Naive thymus-derived CD4-positive, alpha-beta T cell (primary cell): ENCODE measurements at regions not wholly inside any gene's neighbourhood (a gene's known extent, or its start where the extent isn't known, plus 50 kb on each side); places are given as distances from the start of the nearest gene placed in this dataset.

Source experiments
- ATAC-seq: fragments of 150-1000 bp; cut with Tn5 transposase; 2 replicates; pipeline ENCODE4 v1.10.0; 2021; ENCODE audit warnings: mild to moderate bottlenecking, moderate library complexity
- CTCF ChIA-PET: fragments of 350-600 bp; sonication (Branson Sonifier 250); formaldehyde crosslinking; loops from one replicate; lab custom pipeline; 2021; ENCODE audit warnings: antibody characterized with exemption; lab: Charles Lee
- POLR2A ChIA-PET: fragments of 350-600 bp; sonication (Branson Sonifier 250); formaldehyde crosslinking; loops from one replicate; lab custom pipeline; 2021; ENCODE audit warnings: antibody characterized with exemption, inconsistent platforms; lab: Charles Lee
- DNase-seq, 9 donors: peaks; one replicate each; pipeline versions ENCODE4 v3.0.0 to v3.0.0-alpha.2; 2020 to 2022; ENCODE audit warnings: mixed read lengths in 1 of 9
- H3K27ac ChIP-seq: one replicate; pipeline ENCODE4 v1.7.0; 2013; ENCODE audit warnings: mild to moderate bottlenecking, low read depth, low read length, moderate library complexity
- H3K27me3 ChIP-seq, 2 donors: one replicate each; pipeline ENCODE4 v1.7.0; 2013; ENCODE audit warnings: low read length in 2 of 2, mild to moderate bottlenecking in 2 of 2, moderate library complexity in 2 of 2; ENCODE audit not compliant: control insufficient read depth in 2 of 2, insufficient read depth in 2 of 2
- H3K36me3 ChIP-seq, 3 experiments: 1 replicate in 2 of 3; 2 replicates in 1 of 3; pipeline ENCODE4 v1.7.0; 2013; ENCODE audit warnings: low read length in 3 of 3, mild to moderate bottlenecking in 3 of 3, moderate library complexity in 1 of 3; ENCODE audit not compliant: insufficient read depth in 3 of 3, control insufficient read depth in 2 of 3
- H3K4me1 ChIP-seq, 2 donors: one replicate each; pipeline ENCODE4 v1.7.0; 2013; ENCODE audit warnings: low read length in 2 of 2, mild to moderate bottlenecking in 2 of 2, moderate library complexity in 1 of 2; ENCODE audit not compliant: control insufficient read depth in 2 of 2, insufficient read depth in 2 of 2
- H3K4me3 ChIP-seq: 2 replicates; pipeline ENCODE4 v1.7.0; 2013; ENCODE audit warnings: mild to moderate bottlenecking, low read length
- H3K9me3 ChIP-seq, 3 experiments: 1 replicate in 2 of 3; 2 replicates in 1 of 3; pipeline ENCODE4 v1.7.0; 2013; ENCODE audit warnings: low read length in 3 of 3; ENCODE audit not compliant: control insufficient read depth in 2 of 3
- H3K27ac Mint-ChIP-seq, 9 donors: one replicate each; pipeline ENCODE4 v1.8.0; 2020 to 2022; ENCODE audit warnings: mixed read lengths in 9 of 9, mild to moderate bottlenecking in 8 of 9, moderate library complexity in 5 of 9, inconsistent platforms in 2 of 9
- H3K27me3 Mint-ChIP-seq, 5 donors: one replicate each; pipeline ENCODE4 v1.8.0; 2021 to 2022; ENCODE audit warnings: mixed read lengths in 5 of 5, mild to moderate bottlenecking in 1 of 5
- H3K36me3 Mint-ChIP-seq, 5 donors: one replicate each; pipeline ENCODE4 v1.8.0; 2020 to 2022; ENCODE audit warnings: mixed read lengths in 5 of 5, mild to moderate bottlenecking in 3 of 5, inconsistent platforms in 1 of 5
- H3K4me1 Mint-ChIP-seq, 7 donors: one replicate each; pipeline ENCODE4 v1.8.0; 2020 to 2022; ENCODE audit warnings: mixed read lengths in 7 of 7, mild to moderate bottlenecking in 3 of 7, inconsistent platforms in 1 of 7
- H3K4me3 Mint-ChIP-seq, 10 donors: one replicate each; pipeline ENCODE4 v1.8.0; 2020 to 2022; ENCODE audit warnings: mild to moderate bottlenecking in 10 of 10, mixed read lengths in 10 of 10, moderate library complexity in 6 of 10, inconsistent platforms in 2 of 10
- H3K9me3 Mint-ChIP-seq, 11 donors: one replicate each; pipeline ENCODE4 v1.8.0; 2020 to 2022; ENCODE audit warnings: mixed read lengths in 11 of 11, mild to moderate bottlenecking in 4 of 11, inconsistent platforms in 1 of 11, moderate library complexity in 1 of 11
- intact Hi-C, 2 donors: fragments of 100-400 bp; cut with micrococcal nuclease; formaldehyde crosslinking; loops; one replicate each; pipeline ENCODE4 v1.15.1; 2023

DNA sequence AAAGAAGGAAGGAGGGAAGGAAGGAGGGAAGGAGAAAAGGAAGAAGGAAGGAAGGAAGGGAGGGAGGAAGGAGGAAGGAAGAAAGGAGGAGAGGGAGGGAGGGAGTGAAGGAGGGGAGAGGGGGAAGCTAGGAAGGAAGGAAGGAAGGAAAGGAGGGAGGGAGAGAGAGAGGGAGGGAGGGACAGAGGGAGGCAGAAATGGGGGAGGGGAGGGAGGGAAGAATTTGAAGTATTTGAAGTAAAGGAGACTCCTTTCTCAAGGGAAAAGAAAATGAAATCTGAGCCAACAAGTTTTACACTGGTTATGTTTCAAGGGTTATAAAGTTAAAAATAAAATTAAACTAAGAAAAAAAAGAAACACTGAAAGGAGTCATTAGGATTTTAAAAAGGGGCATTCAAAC lies 431.4 kb downstream of the BRINP3 start:
- POLR2A ChIA-PET, result no interaction called here
- Histone ChIP-seq H3K9me3 (no peaks in the 10 kb centered on the region), H3K4me1 (no peaks in the 10 kb centered on the region), H3K27me3 (no peaks in the 10 kb centered on the region), H3K36me3 (no peaks in the 10 kb centered on the region), H3K4me3 (no peak overlapping the region), H3K27ac (no peak overlapping the region)
- Mint-ChIP-seq H3K27me3 (no peaks in the 10 kb centered on the region), H3K27ac (no peak overlapping the region), H3K4me3 (no peak overlapping the region), H3K4me1 (no peaks in the 10 kb centered on the region), H3K36me3 (no peaks in the 10 kb centered on the region), H3K9me3 (peaks cover 2 to 21% (median 7%) of the 10 kb centered on the region in 11 donors)
- no peak for ATAC-seq
- intact Hi-C loops, result no loop called here
- CTCF ChIA-PET, result no interaction called here
- DNase-seq, result no peak
